ENCODE measurements at regions not wholly inside any gene's neighbourhood (a gene's known extent, or its start where the extent isn't known, plus 50 kb on each side); places are given as distances from the start of the nearest gene placed in this dataset.

- peaks cover 53% of the 10 kb centered on the region for H3K27me3 ChIP-seq
- intact Hi-C loops (cut with DNase I; ENCODE audit: low total_unique reads), result no loop called here
- TF ChIP-seq CTCF (IDR thresholded peaks at IDR 0.05), result no peak
- TF ChIP-seq EP300 (IDR thresholded peaks at IDR 0.05; ENCODE audit: low read depth), result no peak
- no peak for TF ChIP-seq POLR2AphosphoS5 (IDR thresholded peaks at IDR 0.05)
- no peak for TF ChIP-seq POLR2A (IDR thresholded peaks at IDR 0.05)
Measured at GRCh38 chr19:13623716-13624710, 117.7 kb upstream of the CACNA1A start.

DNA sequence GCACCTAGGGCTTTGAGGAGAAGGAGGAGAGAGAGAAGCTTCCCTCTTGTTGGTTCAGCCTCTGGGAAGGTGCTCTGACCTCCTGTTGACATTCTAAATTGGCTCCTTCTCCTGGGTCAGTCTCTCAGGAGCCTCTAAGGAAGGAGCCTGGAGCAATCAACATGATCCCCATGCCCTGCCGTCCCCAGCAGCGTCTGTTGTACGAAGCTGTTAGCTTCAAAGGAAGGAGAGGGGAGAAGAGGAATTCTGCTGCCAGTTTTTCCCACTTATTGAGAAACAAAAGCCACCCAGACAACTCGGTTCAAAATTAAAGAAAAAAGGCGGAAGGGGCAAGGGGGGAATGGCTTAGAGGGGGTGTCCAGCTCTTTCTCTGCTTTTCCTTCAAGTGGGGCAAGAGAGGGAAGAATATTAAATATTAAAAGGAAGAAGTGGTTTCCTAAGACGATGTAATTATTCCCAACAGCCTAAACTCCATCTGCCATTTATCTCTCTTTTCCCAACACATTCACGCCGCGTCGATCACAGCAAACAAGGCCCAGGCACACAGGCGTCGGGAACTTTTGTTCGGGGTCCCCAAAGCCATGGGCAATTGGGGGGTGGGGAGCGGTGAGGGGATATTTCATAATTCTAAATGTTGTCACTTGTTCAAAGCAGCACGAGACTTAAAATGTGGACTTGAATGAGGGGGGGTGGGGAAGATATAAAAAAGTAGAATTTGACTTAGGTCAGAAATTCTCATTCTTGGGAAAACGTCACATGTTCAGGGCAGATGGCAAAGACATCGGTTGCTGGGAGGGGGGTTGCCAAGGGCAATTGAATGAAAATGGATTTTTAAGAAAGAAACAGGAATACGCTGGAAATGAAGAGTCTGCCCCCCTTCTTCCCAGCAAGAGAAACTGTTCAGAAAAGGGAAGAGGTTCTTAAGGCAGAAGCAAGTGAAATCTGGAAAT, 116.8 kb upstream of the CACNA1A start:
- 48 to 62% methylated on average over 8 to 18 of the region's 18 CpGs for WGBS, 2 donors (ENCODE audit: low coverage in 1 of 2)
- TF ChIP-seq POLR2A (IDR thresholded peaks at IDR 0.05) (no peak), EP300 (IDR thresholded peaks at IDR 0.05; ENCODE audit: low read depth) (no peak), CTCF (IDR thresholded peaks at IDR 0.05) (no peak), POLR2AphosphoS5 (IDR thresholded peaks at IDR 0.05) (no peak)
- intact Hi-C loops (cut with DNase I; ENCODE audit: low total_unique reads), result no loop called here
- Histone ChIP-seq H3K27ac (no peak overlapping the region), H3K4me3 (no peak overlapping the region), H3K36me3 (no peaks in the 10 kb centered on the region), H3K4me1 (no peaks in the 10 kb centered on the region), H3K9me3 (no peaks in the 10 kb centered on the region), H3K27me3 (peaks cover 47% of the 10 kb centered on the region)
- in situ Hi-C loops (cut with MboI; ENCODE audit: low pct_ligation_motif_present in 1 of 4, low pct_unique_long_range_greater_than_20kb in 1 of 4, low sequenced_read_pairs in 3 of 4), result loop anchor here in 1 of 4 donors (25.0 kb wide), 2 partner anchors 89 to 239 kb away; no protein-coding TSS in a partner anchor
- DNase-seq, result no peak

More at GRCh38 chr19:13623716-13624710, 117.7 kb upstream of the CACNA1A start:
- no peaks in the 10 kb centered on the region for H3K4me1 ChIP-seq
- no peak overlapping the region for H3K27ac ChIP-seq
- H3K4me3 ChIP-seq, result no peak overlapping the region
- no peak for DNase-seq
- WGBS, 2 donors (ENCODE audit: low coverage in 1 of 2), result 37 to 60% methylated on average over 11 to 28 of the region's 28 CpGs
- in situ Hi-C loops (cut with MboI; ENCODE audit: low pct_ligation_motif_present in 1 of 4, low pct_unique_long_range_greater_than_20kb in 1 of 4, low sequenced_read_pairs in 3 of 4), result loop anchor here in 1 of 4 donors (25.0 kb wide), 2 partner anchors 88 to 238 kb away; no protein-coding TSS in a partner anchor
- no peaks in the 10 kb centered on the region for H3K9me3 ChIP-seq
- no peaks in the 10 kb centered on the region for H3K36me3 ChIP-seq

DNA sequence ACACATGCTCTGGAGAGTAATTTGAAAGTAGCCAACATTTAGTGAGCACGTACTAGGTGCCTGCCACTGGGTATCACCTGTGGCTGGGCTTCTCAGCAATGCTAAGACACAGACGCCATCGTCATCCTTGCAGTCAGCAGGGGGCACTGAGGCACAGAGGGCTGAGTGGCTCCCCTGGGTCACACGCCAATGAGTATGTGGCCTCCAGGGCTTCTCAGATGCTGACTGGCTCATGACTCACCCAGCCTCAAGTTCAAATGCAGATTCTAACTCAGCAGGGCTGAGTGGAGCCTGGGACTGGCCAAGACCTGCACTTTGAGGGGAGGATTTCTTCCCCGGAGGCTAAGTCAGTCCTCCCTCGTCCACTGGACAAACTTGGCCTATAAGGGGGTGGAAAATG, 115.1 kb upstream of the CACNA1A start:
- H3K4me1 ChIP-seq, result no peaks in the 10 kb centered on the region
- no peak for DNase-seq
- in situ Hi-C loops (cut with MboI; ENCODE audit: low pct_ligation_motif_present in 1 of 4, low pct_unique_long_range_greater_than_20kb in 1 of 4, low sequenced_read_pairs in 3 of 4) (loop anchor here in 1 of 4 donors (25.0 kb wide), 2 partner anchors 91 to 241 kb away; no protein-coding TSS in a partner anchor), intact Hi-C loops (cut with DNase I; ENCODE audit: low total_unique reads) (no loop called here)
- H3K4me3 ChIP-seq, result no peak overlapping the region
- peaks cover 44% of the 10 kb centered on the region for H3K27me3 ChIP-seq
- no peaks in the 10 kb centered on the region for H3K9me3 ChIP-seq
- no peak for TF ChIP-seq CTCF (IDR thresholded peaks at IDR 0.05)
- TF ChIP-seq POLR2A (IDR thresholded peaks at IDR 0.05), result no peak
- TF ChIP-seq POLR2AphosphoS5 (IDR thresholded peaks at IDR 0.05), result no peak
- TF ChIP-seq EP300 (IDR thresholded peaks at IDR 0.05; ENCODE audit: low read depth), result no peak
- H3K27ac ChIP-seq, result no peak overlapping the region
- 62 to 82% methylated on average over 4 to 6 of the region's 6 CpGs for WGBS, 2 donors (ENCODE audit: low coverage in 1 of 2)
- H3K36me3 ChIP-seq, result no peaks in the 10 kb centered on the region
